ENCODE measurements at regions not wholly inside any gene's neighbourhood (a gene's known extent, or its start where the extent isn't known, plus 50 kb on each side); places are given as distances from the start of the nearest gene placed in this dataset.

DNA sequence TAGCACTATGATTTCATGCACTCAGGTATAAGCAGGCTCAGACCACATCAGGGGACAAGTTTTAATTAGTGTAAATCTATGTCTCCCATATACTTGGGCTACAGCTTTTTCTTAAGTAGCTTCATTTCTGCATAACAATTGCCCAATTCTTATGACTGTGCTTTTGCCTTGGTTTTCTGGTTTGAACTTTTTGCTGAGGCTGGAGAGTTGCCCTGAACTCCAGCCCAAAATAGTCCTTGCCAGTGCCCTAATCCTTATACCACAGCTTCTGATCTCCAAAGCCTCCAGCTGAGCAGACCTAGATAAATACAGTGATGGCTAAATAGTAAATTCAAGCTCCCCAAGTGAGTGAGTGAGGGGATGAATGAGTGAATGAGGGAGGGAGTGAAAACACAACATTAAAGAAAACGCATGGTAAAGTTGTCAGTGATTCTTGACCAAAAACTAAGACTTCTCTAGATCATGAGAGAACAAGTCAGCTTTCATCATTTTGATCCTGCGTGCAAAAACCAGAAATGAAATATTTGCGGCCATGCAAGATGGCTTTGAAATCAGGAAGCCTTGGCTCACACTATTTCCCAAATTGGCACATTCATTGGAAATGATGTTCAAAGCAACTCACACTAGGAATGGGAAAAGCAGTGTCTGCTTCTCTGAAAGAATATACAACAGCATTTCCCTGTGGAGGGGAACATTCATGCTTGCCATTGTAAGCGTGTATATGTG, 437.1 kb upstream of the CTSO start:
- TF ChIP-seq POLR2AphosphoS5 (IDR thresholded peaks at IDR 0.05; ENCODE audit: insufficient read depth in 1 of 2, low read depth in 1 of 2): no peak
- TF ChIP-seq, protein P1, sequence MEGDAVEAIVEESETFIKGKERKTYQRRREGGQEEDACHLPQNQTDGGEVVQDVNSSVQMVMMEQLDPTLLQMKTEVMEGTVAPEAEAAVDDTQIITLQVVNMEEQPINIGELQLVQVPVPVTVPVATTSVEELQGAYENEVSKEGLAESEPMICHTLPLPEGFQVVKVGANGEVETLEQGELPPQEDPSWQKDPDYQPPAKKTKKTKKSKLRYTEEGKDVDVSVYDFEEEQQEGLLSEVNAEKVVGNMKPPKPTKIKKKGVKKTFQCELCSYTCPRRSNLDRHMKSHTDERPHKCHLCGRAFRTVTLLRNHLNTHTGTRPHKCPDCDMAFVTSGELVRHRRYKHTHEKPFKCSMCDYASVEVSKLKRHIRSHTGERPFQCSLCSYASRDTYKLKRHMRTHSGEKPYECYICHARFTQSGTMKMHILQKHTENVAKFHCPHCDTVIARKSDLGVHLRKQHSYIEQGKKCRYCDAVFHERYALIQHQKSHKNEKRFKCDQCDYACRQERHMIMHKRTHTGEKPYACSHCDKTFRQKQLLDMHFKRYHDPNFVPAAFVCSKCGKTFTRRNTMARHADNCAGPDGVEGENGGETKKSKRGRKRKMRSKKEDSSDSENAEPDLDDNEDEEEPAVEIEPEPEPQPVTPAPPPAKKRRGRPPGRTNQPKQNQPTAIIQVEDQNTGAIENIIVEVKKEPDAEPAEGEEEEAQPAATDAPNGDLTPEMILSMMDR (IDR thresholded peaks at IDR 0.05): no peak
